PFSK-1 (cell line): ENCODE measurements at regions not wholly inside any gene's neighbourhood (a gene's known extent, or its start where the extent isn't known, plus 50 kb on each side); places are given as distances from the start of the nearest gene placed in this dataset.

Experiments used
- POLR2AphosphoS5 ChIP-seq: IDR thresholded peaks from 2 replicates; pipeline ENCODE4 v1.6.1; 2012; ENCODE audit warnings: low read depth, mild to moderate bottlenecking, control low read depth, low read length, moderate library complexity
- SIN3A ChIP-seq: IDR thresholded peaks from 2 replicates; pipeline ENCODE4 v1.6.1; 2012; ENCODE audit warnings: mild to moderate bottlenecking, low read length, moderate library complexity, borderline replicate concordance; ENCODE audit not compliant: insufficient read depth
- TAF1 ChIP-seq: IDR thresholded peaks from 2 replicates; pipeline ENCODE4 v1.6.1; 2012; ENCODE audit warnings: low read length, control low read depth, borderline replicate concordance; ENCODE audit not compliant: insufficient read depth
- TF ChIP-seq, protein P1 (sequence below), 2 experiments: IDR thresholded peaks; 2 replicates each; pipeline versions ENCODE4 v1.6.1 to v1.8.0; 2011 to 2012; ENCODE audit warnings: low read depth in 2 of 2, low read length in 2 of 2, control low read depth in 1 of 2, inconsistent platforms in 1 of 2, mild to moderate bottlenecking in 1 of 2, moderate library complexity in 1 of 2; ENCODE audit not compliant: insufficient read depth in 1 of 2

GRCh38 chr16:79754501-79754900, 154.0 kb upstream of the MAF start:
- TF ChIP-seq TAF1, result no peak
- TF ChIP-seq SIN3A, result no peak
- no peak for TF ChIP-seq POLR2AphosphoS5
- TF ChIP-seq, protein P1, sequence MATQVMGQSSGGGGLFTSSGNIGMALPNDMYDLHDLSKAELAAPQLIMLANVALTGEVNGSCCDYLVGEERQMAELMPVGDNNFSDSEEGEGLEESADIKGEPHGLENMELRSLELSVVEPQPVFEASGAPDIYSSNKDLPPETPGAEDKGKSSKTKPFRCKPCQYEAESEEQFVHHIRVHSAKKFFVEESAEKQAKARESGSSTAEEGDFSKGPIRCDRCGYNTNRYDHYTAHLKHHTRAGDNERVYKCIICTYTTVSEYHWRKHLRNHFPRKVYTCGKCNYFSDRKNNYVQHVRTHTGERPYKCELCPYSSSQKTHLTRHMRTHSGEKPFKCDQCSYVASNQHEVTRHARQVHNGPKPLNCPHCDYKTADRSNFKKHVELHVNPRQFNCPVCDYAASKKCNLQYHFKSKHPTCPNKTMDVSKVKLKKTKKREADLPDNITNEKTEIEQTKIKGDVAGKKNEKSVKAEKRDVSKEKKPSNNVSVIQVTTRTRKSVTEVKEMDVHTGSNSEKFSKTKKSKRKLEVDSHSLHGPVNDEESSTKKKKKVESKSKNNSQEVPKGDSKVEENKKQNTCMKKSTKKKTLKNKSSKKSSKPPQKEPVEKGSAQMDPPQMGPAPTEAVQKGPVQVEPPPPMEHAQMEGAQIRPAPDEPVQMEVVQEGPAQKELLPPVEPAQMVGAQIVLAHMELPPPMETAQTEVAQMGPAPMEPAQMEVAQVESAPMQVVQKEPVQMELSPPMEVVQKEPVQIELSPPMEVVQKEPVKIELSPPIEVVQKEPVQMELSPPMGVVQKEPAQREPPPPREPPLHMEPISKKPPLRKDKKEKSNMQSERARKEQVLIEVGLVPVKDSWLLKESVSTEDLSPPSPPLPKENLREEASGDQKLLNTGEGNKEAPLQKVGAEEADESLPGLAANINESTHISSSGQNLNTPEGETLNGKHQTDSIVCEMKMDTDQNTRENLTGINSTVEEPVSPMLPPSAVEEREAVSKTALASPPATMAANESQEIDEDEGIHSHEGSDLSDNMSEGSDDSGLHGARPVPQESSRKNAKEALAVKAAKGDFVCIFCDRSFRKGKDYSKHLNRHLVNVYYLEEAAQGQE (IDR thresholded peaks at IDR 0.05; ENCODE audit: insufficient read depth in 1 of 2, low read depth in 2 of 2, low read length in 2 of 2), result no peak
